DND-41 (cell line): ENCODE measurements at regions not wholly inside any gene's neighbourhood (a gene's known extent, or its start where the extent isn't known, plus 50 kb on each side); places are given as distances from the start of the nearest gene placed in this dataset.

Experiments used
- CTCF ChIP-seq: IDR thresholded peaks from 2 replicates; pipeline ENCODE4 v1.5.1; 2012; ENCODE audit warnings: borderline replicate concordance, low read length, moderate library complexity, mild to moderate bottlenecking; ENCODE audit not compliant: poor library complexity, severe bottlenecking; ENCODE audit errors: extremely low read depth
- EZH2 ChIP-seq: IDR thresholded peaks from 3 replicates; pipeline ENCODE4 v1.6.1; 2012; ENCODE audit warnings: borderline replicate concordance, low read depth, mild to moderate bottlenecking, moderate library complexity, low read length, inconsistent platforms; ENCODE audit not compliant: severe bottlenecking

GRCh38 chr5:173736923-173737412 is 120.5 kb upstream of the BOD1 start:
- TF ChIP-seq EZH2 (no peak), CTCF (no peak)
